ENCODE measurements at regions not wholly inside any gene's neighbourhood (a gene's known extent, or its start where the extent isn't known, plus 50 kb on each side); places are given as distances from the start of the nearest gene placed in this dataset.
A peak's percentile ranks its signal among the peaks of the same experiment; 100 is the strongest.

GRCh38 chrX:39805022-39805421 is 292.7 kb downstream of the BCOR start:
- no peak for TF ChIP-seq CTCF (IDR thresholded peaks at IDR 0.05)
- DNase-seq (ENCODE audit: low spot score) (no peak), ATAC-seq (ENCODE audit: low FRiP score) (no peak)

GRCh38 chrX:39805825-39806224 is 291.9 kb downstream of the BCOR start:
- DNase-seq (ENCODE audit: low spot score) (no peak), ATAC-seq (ENCODE audit: low FRiP score) (no peak)
- no peak for TF ChIP-seq CTCF (IDR thresholded peaks at IDR 0.05)

- DNase-seq (ENCODE audit: low spot score) (no peak), ATAC-seq (ENCODE audit: low FRiP score) (no peak)
- no peak for TF ChIP-seq CTCF (IDR thresholded peaks at IDR 0.05)
Observed at GRCh38 chrX:39808471-39808917, 289.3 kb downstream of the BCOR start.

GRCh38 chrX:39809331-39809730 is 288.4 kb downstream of the BCOR start:
- ATAC-seq (ENCODE audit: low FRiP score) = no peak
- no peak for DNase-seq (ENCODE audit: low spot score)
- no peak for TF ChIP-seq CTCF (IDR thresholded peaks at IDR 0.05)

- no peak for ATAC-seq (ENCODE audit: low FRiP score)
- TF ChIP-seq CTCF (IDR thresholded peaks at IDR 0.05) = no peak
- DNase-seq (ENCODE audit: low spot score) = no peak
Observed at GRCh38 chrX:39810901-39811300, 286.9 kb downstream of the BCOR start.

- DNase-seq (ENCODE audit: low spot score) = no peak
- no peak for ATAC-seq (ENCODE audit: low FRiP score)
- TF ChIP-seq CTCF (IDR thresholded peaks at IDR 0.05) = no peak
Observed at GRCh38 chrX:39811376-39811775, 286.4 kb downstream of the BCOR start.

GRCh38 chrX:39813631-39814277 is 284.0 kb downstream of the BCOR start:
- TF ChIP-seq CTCF (IDR thresholded peaks at IDR 0.05) = no peak
- no peak for DNase-seq (ENCODE audit: low spot score)
- ATAC-seq (ENCODE audit: low FRiP score) = peak; percentile 30
